ENCODE measurements at regions not wholly inside any gene's neighbourhood (a gene's known extent, or its start where the extent isn't known, plus 50 kb on each side); places are given as distances from the start of the nearest gene placed in this dataset.

- Histone ChIP-seq H3K27me3 (peaks cover 0 to 8% (median 0%) of the 10 kb centered on the region in 3 donors), H3K27ac (peak overlapping the region; percentile 53 to 69 (median 68)), H3K9me3 (no peaks in the 10 kb centered on the region), H3K4me1 (peaks cover 7 to 29% (median 13%) of the 10 kb centered on the region in 4 donors), H3K36me3 (no peaks in the 10 kb centered on the region), H3K4me3 (no peak overlapping the region)
- intact Hi-C loops (cut with DNase I; ENCODE audit: low total_unique reads): no loop called here
- WGBS, 5 donors: 27 to 52% (median 47%) methylated on average over 9 of the region's 9 CpGs
- DNase-seq: peak; percentile 77 to 81
- TF ChIP-seq, protein P1, sequence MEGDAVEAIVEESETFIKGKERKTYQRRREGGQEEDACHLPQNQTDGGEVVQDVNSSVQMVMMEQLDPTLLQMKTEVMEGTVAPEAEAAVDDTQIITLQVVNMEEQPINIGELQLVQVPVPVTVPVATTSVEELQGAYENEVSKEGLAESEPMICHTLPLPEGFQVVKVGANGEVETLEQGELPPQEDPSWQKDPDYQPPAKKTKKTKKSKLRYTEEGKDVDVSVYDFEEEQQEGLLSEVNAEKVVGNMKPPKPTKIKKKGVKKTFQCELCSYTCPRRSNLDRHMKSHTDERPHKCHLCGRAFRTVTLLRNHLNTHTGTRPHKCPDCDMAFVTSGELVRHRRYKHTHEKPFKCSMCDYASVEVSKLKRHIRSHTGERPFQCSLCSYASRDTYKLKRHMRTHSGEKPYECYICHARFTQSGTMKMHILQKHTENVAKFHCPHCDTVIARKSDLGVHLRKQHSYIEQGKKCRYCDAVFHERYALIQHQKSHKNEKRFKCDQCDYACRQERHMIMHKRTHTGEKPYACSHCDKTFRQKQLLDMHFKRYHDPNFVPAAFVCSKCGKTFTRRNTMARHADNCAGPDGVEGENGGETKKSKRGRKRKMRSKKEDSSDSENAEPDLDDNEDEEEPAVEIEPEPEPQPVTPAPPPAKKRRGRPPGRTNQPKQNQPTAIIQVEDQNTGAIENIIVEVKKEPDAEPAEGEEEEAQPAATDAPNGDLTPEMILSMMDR (IDR thresholded peaks at IDR 0.05): no peak
- TF ChIP-seq POLR2AphosphoS5 (IDR thresholded peaks at IDR 0.05): peak in 2 of 3 donors; percentile 81 to 86
Observed at GRCh38 chr3:193782276-193782647, 189.3 kb downstream of the OPA1 start.

GRCh38 chr3:193782747-193783146 is 189.7 kb downstream of the OPA1 start:
- DNase-seq: no peak
- Histone ChIP-seq H3K27me3 (peaks cover 0 to 8% (median 0%) of the 10 kb centered on the region in 3 donors), H3K4me1 (peaks cover 7 to 34% (median 17%) of the 10 kb centered on the region in 4 donors), H3K4me3 (no peak overlapping the region), H3K9me3 (no peaks in the 10 kb centered on the region), H3K27ac (peak overlapping the region in 4 of 5 donors; percentile 67 to 69 (median 68)), H3K36me3 (no peaks in the 10 kb centered on the region)
- no peak for TF ChIP-seq POLR2A (IDR thresholded peaks at IDR 0.05)
- no peak for TF ChIP-seq EP300 (IDR thresholded peaks at IDR 0.05)
- no peak for TF ChIP-seq POLR2AphosphoS5 (IDR thresholded peaks at IDR 0.05)
- TF ChIP-seq, protein P1 (IDR thresholded peaks at IDR 0.05): no peak
- intact Hi-C loops (cut with DNase I; ENCODE audit: low total_unique reads): no loop called here
- 85 to 93% (median 90%) methylated on average over 3 of the region's 3 CpGs for WGBS, 5 donors

DNA sequence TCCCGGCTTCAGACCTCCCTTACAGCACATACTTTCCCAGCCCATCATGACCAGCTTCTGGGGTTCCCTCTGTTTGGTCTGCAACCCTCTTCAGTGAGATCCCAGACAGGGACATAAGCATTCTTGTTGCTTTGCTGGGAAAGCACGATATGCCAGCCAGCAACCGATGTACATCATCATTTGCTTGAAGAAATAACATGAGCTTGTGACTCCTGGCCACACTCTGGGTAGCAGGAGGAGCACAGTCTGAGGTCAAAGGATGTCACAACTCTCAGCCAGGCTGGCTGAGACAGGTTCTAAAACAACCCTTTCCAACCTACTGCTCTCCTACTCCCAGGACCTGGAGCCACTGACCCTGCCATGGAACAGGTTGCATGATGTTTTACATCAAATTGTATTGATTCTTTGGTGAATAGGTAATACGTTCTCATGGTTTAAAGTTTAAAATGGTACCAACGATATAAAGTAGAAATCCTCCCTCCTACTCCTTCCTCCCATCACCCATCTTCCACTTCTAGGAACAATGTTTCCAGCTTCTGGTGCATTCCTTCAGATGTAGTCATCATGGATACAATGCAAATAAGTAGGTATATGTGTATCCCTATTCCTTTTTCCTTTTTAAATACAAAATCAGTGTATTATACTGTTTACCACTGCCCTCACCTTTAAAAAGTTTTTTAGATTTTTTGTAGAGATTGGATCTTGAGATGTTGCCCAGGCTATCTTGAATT is 190.3 kb downstream of the OPA1 start:
- Histone ChIP-seq H3K27ac (peak overlapping the region in 3 of 5 donors; percentile 67 to 69 (median 68)), H3K4me3 (no peak overlapping the region), H3K9me3 (no peaks in the 10 kb centered on the region), H3K27me3 (peaks cover 0 to 8% (median 0%) of the 10 kb centered on the region in 3 donors), H3K4me1 (peaks cover 7 to 40% (median 21%) of the 10 kb centered on the region in 4 donors), H3K36me3 (no peaks in the 10 kb centered on the region)
- DNase-seq: no peak
- TF ChIP-seq POLR2A (IDR thresholded peaks at IDR 0.05) (no peak), EP300 (IDR thresholded peaks at IDR 0.05) (no peak), POLR2AphosphoS5 (IDR thresholded peaks at IDR 0.05) (no peak)
- TF ChIP-seq, protein P1 (IDR thresholded peaks at IDR 0.05): no peak
- WGBS, 5 donors: 87 to 92% (median 92%) methylated on average over 5 of the region's 5 CpGs
- intact Hi-C loops (cut with DNase I; ENCODE audit: low total_unique reads): no loop called here

DNA sequence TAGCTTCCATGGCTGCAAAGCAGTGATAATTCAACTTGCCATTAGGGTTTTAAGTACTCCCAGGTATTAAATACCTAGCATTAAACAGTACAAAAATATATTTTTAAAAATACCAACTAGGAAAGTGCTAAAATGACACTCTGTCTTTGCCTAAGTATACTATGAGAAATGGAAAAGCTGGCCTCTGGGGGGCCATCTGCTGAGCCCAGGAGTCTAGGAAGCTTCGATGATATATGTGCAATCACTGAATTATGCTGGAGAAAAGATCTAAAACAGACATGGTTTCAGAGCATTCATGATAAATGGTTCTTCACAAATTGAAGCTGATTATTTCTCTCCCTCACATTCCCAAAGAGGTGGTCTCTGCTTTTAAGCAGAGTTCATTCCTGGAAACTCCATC is 191.8 kb downstream of the OPA1 start:
- no peaks in the 10 kb centered on the region for H3K9me3 ChIP-seq
- H3K27ac ChIP-seq: no peak overlapping the region
- intact Hi-C loops (cut with DNase I; ENCODE audit: low total_unique reads): loop anchor here (5.0 kb wide), 1 partner anchor 352 kb away; the partner anchor contains the start of gene HES1
- DNase-seq: no peak
- peaks cover 7 to 47% (median 23%) of the 10 kb centered on the region in 4 donors for H3K4me1 ChIP-seq
- TF ChIP-seq POLR2A (IDR thresholded peaks at IDR 0.05) (no peak), POLR2AphosphoS5 (IDR thresholded peaks at IDR 0.05) (no peak), EP300 (IDR thresholded peaks at IDR 0.05) (no peak)
- TF ChIP-seq, protein P1 (IDR thresholded peaks at IDR 0.05): no peak
- H3K4me3 ChIP-seq: no peak overlapping the region
- no peaks in the 10 kb centered on the region for H3K27me3 ChIP-seq
- no peaks in the 10 kb centered on the region for H3K36me3 ChIP-seq
- WGBS, 5 donors: 75 to 96% (median 92%) methylated on average over 1 of the region's 1 CpG

Data from stomach (tissue), 8 donors.